ENCODE measurements at regions not wholly inside any gene's neighbourhood (a gene's known extent, or its start where the extent isn't known, plus 50 kb on each side); places are given as distances from the start of the nearest gene placed in this dataset.

DNA sequence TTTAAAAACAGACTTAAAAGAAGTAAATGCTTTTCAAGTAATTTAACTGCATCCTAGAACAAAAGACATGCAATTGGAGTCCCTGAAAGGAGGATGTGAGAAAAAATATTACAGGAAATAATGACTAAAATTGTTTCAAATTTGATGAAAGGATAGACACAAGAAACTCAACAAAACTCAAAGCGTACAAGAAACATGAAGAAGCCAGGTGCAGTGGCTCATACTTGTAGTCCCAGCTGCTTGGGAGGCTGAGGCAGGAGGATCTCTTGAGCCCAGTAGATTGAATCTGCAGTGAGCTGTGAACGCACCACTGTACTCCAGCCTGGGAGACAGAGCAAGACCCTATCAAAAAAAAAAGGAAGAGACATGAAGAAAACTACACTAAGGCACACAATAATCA is 118.1 kb upstream of the SLC39A10 start:
- H3K9me3 Mint-ChIP-seq, result no peaks in the 10 kb centered on the region
- peaks cover 3% of the 10 kb centered on the region for H3K27me3 Mint-ChIP-seq (ENCODE audit: low read depth, poor library complexity)
- H3K36me3 Mint-ChIP-seq (ENCODE audit: low read depth), result no peaks in the 10 kb centered on the region
- peaks cover 12% of the 10 kb centered on the region for H3K4me1 Mint-ChIP-seq
- no peak overlapping the region for H3K27ac Mint-ChIP-seq
- no peak overlapping the region for H3K4me3 Mint-ChIP-seq
- TF ChIP-seq, protein P1, sequence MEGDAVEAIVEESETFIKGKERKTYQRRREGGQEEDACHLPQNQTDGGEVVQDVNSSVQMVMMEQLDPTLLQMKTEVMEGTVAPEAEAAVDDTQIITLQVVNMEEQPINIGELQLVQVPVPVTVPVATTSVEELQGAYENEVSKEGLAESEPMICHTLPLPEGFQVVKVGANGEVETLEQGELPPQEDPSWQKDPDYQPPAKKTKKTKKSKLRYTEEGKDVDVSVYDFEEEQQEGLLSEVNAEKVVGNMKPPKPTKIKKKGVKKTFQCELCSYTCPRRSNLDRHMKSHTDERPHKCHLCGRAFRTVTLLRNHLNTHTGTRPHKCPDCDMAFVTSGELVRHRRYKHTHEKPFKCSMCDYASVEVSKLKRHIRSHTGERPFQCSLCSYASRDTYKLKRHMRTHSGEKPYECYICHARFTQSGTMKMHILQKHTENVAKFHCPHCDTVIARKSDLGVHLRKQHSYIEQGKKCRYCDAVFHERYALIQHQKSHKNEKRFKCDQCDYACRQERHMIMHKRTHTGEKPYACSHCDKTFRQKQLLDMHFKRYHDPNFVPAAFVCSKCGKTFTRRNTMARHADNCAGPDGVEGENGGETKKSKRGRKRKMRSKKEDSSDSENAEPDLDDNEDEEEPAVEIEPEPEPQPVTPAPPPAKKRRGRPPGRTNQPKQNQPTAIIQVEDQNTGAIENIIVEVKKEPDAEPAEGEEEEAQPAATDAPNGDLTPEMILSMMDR (IDR thresholded peaks at IDR 0.05), result no peak
- no peak for DNase-seq

DNA sequence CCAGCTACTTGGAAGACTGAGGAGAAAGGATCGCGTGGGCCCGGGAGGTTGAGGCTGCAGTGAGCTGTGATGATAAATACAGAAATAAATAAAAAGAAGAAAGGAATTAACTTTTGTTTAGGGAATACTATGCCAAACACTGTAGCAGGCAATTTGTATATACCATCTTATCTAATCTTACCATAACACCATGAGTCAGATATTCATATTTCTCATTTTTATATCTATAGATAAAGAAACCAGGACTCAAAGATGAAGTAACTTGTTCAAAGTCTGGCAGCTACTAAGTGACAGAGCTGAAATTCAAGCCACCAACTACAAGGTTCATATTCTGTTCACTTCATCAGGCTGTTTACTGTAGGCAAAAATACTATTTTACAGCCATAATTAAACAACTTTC is 119.2 kb upstream of the SLC39A10 start:
- TF ChIP-seq, protein P1 (IDR thresholded peaks at IDR 0.05), result no peak
- Mint-ChIP-seq H3K27me3 (ENCODE audit: low read depth, poor library complexity) (peaks cover 3% of the 10 kb centered on the region), H3K27ac (no peak overlapping the region), H3K4me1 (peaks cover 21% of the 10 kb centered on the region), H3K36me3 (ENCODE audit: low read depth) (no peaks in the 10 kb centered on the region), H3K9me3 (no peaks in the 10 kb centered on the region), H3K4me3 (no peak overlapping the region)
- no peak for DNase-seq

DNA sequence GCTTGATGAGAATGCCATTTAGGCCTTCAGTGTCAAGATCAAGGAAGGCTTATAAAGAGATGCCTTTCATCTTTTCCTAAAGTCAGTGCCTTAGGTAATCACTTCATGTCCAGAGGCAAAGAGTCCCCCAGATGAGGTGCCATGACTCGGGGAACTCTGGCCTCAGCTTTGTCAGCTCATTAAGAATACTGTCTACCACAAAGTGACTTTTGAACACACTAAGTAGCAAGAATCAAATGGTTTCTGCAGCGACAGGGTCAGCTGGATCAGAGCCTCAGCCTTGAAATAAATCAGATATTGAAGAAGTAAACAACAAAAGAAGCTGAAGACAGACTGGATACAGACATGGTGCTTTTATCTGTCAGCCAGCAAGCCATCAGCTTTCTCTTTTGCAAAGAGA is 120.1 kb upstream of the SLC39A10 start:
- no peak overlapping the region for H3K4me3 Mint-ChIP-seq
- no peaks in the 10 kb centered on the region for H3K9me3 Mint-ChIP-seq
- TF ChIP-seq, protein P1 (IDR thresholded peaks at IDR 0.05), result no peak
- DNase-seq, result no peak
- H3K27ac Mint-ChIP-seq, result peak overlapping the region; percentile 55
- H3K4me1 Mint-ChIP-seq, result peaks cover 30% of the 10 kb centered on the region
- H3K27me3 Mint-ChIP-seq (ENCODE audit: low read depth, poor library complexity), result peaks cover 3% of the 10 kb centered on the region
- H3K36me3 Mint-ChIP-seq (ENCODE audit: low read depth), result no peaks in the 10 kb centered on the region

DNA sequence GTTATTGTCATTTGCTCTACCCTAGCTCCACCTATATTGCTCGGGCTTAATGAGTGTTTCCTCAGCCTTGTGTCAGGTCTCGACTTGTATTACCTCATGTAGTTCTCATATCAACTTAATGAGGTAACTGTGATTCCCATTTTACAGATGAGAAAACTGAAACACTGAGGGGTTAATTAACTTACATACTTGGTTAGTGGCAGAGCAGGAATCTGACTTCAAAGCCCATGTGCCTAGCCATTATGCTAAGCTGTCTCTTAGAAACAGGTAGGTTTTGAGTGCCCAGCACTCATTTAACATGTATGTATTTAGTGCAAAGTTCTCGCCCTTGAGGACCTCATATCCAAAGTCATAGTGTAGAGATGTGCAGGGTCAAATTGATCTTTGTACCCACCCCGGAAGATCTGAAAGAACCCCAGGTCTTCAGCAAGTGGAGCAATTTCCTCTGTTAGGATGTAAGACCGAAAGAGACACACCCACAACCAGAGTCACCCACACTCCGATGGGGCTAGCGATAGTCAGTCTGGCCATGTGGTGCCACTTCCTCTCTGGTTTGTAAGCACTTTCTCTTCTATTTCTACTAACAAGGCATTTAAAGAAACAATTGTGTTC is 121.0 kb upstream of the SLC39A10 start:
- H3K4me3 Mint-ChIP-seq, result no peak overlapping the region
- no peak for DNase-seq
- H3K27ac Mint-ChIP-seq, result no peak overlapping the region
- H3K36me3 Mint-ChIP-seq (ENCODE audit: low read depth), result no peaks in the 10 kb centered on the region
- H3K27me3 Mint-ChIP-seq (ENCODE audit: low read depth, poor library complexity), result peaks cover 3% of the 10 kb centered on the region
- no peaks in the 10 kb centered on the region for H3K9me3 Mint-ChIP-seq
- peaks cover 34% of the 10 kb centered on the region for H3K4me1 Mint-ChIP-seq
- TF ChIP-seq, protein P1 (IDR thresholded peaks at IDR 0.05), result no peak

DNA sequence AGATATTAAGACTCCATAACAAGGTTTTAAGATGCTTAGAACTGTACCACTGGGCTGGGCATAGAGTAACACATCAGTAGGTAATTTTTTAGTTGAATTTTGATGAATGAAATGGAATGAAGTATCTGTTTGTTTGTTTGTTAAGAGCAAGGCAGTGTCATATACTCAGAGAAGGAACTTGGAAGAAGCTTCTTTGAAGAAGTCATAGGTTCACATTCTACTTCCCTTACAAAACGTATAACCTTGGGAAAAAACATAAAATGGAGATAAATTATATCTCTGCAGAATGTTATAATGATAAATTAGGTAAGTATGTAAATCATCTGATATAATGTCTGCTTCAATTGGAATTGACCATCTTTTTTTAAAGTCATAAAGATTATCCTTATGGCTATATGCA is 122.1 kb upstream of the SLC39A10 start:
- no peak overlapping the region for H3K27ac Mint-ChIP-seq
- no peak overlapping the region for H3K4me3 Mint-ChIP-seq
- no peak for DNase-seq
- H3K27me3 Mint-ChIP-seq (ENCODE audit: low read depth, poor library complexity), result peaks cover 3% of the 10 kb centered on the region
- TF ChIP-seq, protein P1 (IDR thresholded peaks at IDR 0.05), result no peak
- H3K9me3 Mint-ChIP-seq, result peaks cover 3% of the 10 kb centered on the region
- no peaks in the 10 kb centered on the region for H3K36me3 Mint-ChIP-seq (ENCODE audit: low read depth)
- peaks cover 34% of the 10 kb centered on the region for H3K4me1 Mint-ChIP-seq
